HUES6 (cell line): ENCODE measurements at regions not wholly inside any gene's neighbourhood (a gene's known extent, or its start where the extent isn't known, plus 50 kb on each side); places are given as distances from the start of the nearest gene placed in this dataset.
"Not testable (repeated sequence)": the region's sequence is repeated elsewhere in the genome, so short reads cannot be mapped to it uniquely, and the experiment has no call there.

Source experiments
- H3K27ac ChIP-seq: 2 replicates; pipeline ENCODE4 v1.7.0; 2013; ENCODE audit warnings: low read depth, mild to moderate bottlenecking, low read length, inconsistent platforms
- H3K27me3 ChIP-seq: 2 replicates; pipeline ENCODE4 v1.6.1; 2013; ENCODE audit warnings: low read length; ENCODE audit not compliant: control insufficient read depth, insufficient read depth
- H3K36me3 ChIP-seq: 2 replicates; pipeline ENCODE4 v1.6.1; 2013; ENCODE audit warnings: low read length; ENCODE audit not compliant: control insufficient read depth, insufficient read depth
- H3K4me1 ChIP-seq: 2 replicates; pipeline ENCODE4 v1.6.1; 2013; ENCODE audit warnings: low read length; ENCODE audit not compliant: control insufficient read depth, insufficient read depth
- H3K4me3 ChIP-seq: 2 replicates; pipeline ENCODE4 v1.5.1; 2013; ENCODE audit warnings: low read depth, low read length
- H3K9ac ChIP-seq: one replicate; pipeline ENCODE4 v1.6.1; 2013; ENCODE audit warnings: mild to moderate bottlenecking, low read length
- H3K9me3 ChIP-seq: 2 replicates; pipeline ENCODE4 v1.6.1; 2013; ENCODE audit warnings: low read depth, low read length; ENCODE audit not compliant: control insufficient read depth, insufficient read depth

DNA sequence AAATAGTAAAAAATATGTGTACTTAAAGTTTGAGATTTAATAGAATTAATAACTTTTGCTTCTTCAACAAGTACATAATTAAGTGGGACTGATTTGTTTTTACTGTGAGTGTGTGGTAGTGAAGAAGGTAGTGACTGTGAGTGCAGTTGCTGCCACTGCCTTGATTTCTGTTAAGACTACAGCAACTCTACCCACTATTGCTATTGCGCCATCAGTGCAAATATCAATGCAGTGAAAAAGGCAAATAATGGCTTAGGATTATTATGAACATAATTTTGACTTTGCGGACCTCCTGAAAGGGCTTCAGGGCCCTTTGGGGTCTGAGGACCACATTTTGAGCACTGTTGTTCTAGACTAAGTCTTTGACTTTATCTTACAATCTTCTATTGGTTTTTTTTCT is 112.0 kb upstream of the PITX1 start:
- Histone ChIP-seq H3K27ac (no peak overlapping the region), H3K4me1 (peaks cover 5% of the 10 kb centered on the region; the same call in 1 of the 2 replicates), H3K9me3 (peaks cover 11% of the 10 kb centered on the region), H3K4me3 (no peak overlapping the region), H3K36me3 (no peaks in the 10 kb centered on the region), H3K27me3 (no peaks in the 10 kb centered on the region), H3K9ac (no peak overlapping the region)

DNA sequence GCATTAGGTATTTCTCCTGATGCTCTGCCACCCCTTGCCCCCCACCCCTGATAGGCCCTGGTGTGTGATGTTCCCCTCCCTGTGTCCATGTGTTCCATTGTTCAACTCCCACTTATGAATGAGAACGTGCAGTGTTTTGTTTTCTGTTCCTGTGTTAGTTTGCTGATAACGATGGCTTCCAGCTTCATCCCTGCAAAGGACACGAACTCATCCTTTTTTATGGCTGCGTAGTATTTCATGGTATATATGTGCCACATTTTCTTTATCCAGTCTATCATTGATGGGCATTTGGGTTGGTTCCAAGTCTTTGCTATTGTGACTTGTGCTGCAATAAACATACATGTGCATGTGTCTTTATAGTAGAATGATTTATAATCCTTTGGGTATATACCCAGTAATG is 109.7 kb upstream of the PITX1 start:
- H3K9ac ChIP-seq = not testable (repeated sequence)

DNA sequence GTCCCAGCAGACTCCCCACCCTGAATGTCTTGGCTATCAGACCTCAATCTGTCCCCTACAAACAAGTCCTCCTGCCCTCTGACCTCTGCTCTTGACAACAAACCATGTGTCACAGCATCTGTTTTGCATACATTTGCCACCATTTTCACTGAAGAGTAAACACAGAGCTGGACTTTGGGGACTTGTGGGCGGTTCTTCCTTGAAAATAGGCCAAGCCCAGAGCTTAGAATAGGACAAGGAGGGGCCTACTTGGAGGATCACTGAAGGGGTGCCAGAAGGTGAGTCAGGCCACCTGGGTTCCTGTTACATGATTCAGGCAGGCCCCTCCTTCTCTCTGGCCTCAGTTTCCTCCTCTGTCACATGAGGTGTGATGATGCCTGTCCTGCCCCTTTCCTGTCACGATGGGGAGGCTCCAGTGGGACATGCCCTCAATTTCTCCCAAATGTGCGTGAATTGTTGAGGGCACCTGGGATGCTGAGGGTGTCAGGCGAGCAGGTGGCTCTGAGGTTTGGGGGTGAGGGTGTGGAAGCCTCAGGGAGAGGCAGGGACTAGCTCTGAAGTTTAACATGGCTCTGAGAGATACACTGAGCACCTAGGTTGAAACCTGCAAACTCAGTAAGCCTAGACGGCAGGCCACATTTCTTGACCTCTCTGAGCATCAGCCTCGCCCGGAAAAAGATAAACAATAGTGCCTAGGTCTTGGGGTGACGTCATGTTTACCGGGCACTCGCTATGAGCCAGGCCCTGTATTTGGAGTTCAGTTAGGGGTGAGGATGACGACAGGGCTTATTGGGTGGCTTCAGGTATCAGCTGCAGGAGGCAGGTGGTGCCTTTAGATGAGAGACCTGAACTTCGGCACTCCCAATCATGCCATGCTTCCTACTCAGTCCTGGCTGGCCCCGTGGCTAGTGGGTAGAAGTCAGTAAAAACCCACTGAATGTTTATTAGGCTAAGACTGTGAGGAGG is 107.6 kb upstream of the PITX1 start:
- Histone ChIP-seq H3K4me3 (no peak overlapping the region), H3K27me3 (no peaks in the 10 kb centered on the region), H3K4me1 (no peaks in the 10 kb centered on the region), H3K27ac (no peak overlapping the region), H3K36me3 (no peaks in the 10 kb centered on the region), H3K9me3 (no peaks in the 10 kb centered on the region), H3K9ac (no peak overlapping the region)

More for the DNA sequence above, 109.7 kb upstream of the PITX1 start:
- H3K27ac ChIP-seq, H3K4me1 ChIP-seq, H3K4me3 ChIP-seq, H3K36me3 ChIP-seq, H3K27me3 ChIP-seq: not testable (repeated sequence)
- peaks cover 11% of the 10 kb centered on the region for H3K9me3 ChIP-seq

DNA sequence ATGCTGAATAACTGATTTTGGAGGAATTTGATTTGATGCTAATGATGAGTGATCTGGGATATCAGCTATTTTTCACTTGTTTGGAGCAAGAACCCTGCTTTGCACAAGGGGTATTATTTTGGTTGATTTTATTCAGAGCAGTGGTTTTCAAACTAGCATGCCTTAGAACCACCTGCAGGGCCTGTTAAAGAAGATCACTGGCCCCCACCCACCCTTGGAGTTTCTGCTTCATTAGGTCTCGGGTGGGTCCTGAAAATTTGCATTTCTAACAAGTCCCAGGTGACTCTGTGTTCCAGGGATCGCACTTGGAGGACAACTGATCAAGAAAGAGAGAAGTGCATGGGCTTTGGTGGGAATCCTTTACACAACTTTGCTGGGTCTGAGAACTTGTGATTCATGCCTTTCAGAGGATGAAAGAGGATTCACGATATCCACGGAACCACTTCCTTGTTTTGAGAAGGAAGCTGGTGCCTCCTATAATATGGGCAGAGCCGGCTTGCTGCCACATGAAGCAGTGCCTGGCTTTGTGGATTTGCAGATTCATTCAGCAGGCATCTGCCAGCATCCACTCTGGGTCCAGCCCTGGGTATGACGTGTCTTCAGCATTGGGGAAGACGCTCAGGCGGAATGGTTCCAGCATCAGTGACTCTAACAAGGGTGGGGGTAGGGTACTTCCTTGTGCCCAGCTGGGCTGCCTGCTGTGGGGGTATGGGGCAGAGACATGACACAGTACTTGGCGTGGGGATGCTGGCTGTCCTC is 106.6 kb upstream of the PITX1 start:
- Histone ChIP-seq H3K9ac (no peak overlapping the region), H3K36me3 (no peaks in the 10 kb centered on the region), H3K4me3 (no peak overlapping the region), H3K4me1 (no peaks in the 10 kb centered on the region), H3K27me3 (no peaks in the 10 kb centered on the region), H3K9me3 (no peaks in the 10 kb centered on the region), H3K27ac (no peak overlapping the region)

DNA sequence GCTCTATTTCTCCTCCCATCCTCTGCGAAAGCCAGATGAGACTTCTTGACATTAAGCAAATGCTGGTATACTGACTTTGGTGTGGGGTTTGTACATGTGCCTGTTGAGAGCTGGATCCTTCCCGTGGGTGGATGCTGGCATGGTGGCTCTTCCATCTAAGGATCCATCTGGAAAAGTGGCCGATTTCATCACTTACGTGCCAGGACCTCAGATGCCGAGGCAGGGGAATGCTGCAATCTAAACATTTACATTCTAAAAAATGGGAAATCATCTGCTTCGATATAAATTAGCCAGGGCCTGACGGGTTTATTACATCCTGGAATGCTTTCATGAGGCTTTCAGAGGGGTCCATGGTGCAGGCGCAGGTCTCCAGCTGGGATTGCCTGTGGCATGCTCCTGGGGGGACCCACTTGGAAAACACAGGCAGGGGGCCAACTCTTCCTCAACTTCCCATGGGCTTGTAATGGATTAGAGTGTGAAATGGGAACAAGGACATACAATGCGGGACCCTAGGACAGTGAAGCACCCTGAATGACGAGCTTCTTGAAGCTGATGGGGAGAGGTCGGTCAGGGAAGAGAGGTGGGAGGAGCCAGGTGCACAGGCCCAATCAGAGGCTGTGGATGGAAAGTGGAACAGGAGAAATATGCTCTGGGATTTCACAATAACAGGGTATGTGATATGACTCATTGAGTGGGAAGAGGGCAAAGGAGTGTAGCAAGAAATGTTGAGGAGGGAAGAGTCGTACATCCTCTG is 105.5 kb upstream of the PITX1 start:
- Histone ChIP-seq H3K27me3 (no peaks in the 10 kb centered on the region), H3K9ac (no peak overlapping the region), H3K4me3 (no peak overlapping the region), H3K27ac (no peak overlapping the region), H3K36me3 (no peaks in the 10 kb centered on the region), H3K9me3 (no peaks in the 10 kb centered on the region), H3K4me1 (no peaks in the 10 kb centered on the region)

DNA sequence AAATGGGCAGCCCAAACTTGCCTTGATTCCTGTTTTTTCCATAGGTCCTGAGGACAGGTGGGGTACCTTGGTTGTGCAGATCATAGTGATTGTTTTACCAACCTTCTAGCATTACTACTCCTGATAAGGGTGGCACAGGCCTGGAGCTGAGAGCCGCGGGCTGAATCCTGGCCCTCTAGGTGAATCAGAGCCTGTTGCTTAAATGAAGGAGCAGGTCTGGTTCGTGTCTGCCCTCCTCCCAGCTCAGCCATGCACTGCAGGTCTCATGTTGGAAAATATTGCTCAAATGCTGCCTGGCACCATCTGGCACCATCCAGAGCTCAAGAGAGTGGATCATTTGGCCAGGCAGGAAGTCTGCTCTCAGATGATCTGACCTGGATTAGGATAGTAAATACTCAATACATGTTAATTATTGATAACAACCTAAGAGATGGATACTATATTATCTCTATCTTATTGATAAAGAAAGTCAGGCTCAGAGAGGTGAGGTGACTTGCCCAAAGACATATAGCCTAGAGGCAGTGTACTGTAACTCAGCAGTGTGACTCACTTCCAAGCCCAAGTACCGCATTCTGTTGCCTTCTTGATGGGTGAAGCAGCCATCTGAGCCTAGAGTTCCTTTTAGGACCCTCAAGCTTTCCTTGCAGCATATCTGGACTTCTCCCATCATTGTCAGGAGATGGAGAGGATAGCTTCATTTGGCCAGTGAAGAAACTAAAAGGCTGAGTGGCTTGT is 104.3 kb upstream of the PITX1 start:
- H3K9ac ChIP-seq = no peak overlapping the region
- no peaks in the 10 kb centered on the region for H3K36me3 ChIP-seq
- H3K27me3 ChIP-seq = no peaks in the 10 kb centered on the region
- H3K4me1 ChIP-seq = no peaks in the 10 kb centered on the region; the same call in 1 of the 2 replicates
- no peak overlapping the region for H3K4me3 ChIP-seq
- H3K9me3 ChIP-seq = no peaks in the 10 kb centered on the region
- H3K27ac ChIP-seq = no peak overlapping the region

DNA sequence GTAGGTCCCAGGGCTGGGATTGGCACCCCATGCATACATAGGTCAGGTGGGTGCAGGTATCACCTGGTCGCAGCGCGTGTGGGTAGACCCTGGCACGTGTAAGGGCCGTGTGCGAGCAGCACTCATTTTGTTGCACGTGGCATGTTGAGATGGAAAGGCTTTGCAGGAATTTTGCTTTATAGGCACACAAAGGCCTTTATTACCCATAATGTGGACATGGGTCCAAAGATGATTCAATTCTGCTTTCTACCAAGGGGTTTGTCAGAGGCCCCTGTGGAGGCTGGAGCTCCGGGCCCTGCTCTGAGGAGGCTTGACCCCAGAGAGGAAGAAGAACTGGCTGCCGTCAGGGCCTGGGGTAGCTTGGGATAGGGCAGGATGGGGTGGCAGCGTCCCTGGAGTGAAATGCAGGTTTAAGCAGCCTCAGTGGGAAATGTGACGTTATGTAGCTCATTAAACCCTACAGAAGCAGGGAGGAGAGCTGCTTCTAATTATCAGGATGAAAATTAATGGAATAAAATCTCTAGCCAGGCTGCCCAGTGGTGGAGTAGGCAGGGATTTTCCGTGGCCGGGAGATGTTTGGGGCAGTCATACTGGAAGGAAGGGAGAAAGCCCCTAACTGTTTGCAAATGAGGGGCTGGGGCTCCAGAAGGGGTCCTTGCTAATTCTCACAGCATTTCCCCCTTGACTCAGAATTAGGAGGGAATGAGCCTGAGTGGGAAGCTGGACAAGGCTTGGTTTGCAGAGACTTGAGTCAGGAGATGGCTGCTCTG is 103.3 kb upstream of the PITX1 start:
- no peak overlapping the region for H3K4me3 ChIP-seq

DNA sequence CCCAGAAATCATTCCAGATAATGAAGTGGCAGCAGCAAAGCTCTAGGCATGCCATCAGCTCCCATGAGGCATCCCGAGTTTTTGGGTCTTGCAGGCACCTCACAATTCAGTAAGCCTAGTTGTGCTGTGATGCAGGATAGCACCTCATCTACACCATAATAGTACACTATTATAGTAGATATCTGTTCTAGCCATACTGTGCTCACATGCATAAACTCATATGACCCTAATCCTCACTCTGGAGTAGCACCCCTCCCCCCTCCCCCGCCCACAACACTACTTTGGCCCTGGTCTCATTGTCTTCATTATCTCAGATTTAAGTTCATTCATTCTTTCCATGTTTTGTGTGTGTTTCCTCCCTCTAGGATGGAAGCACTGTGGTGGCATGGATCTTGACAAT is 102.5 kb upstream of the PITX1 start:
- Histone ChIP-seq H3K4me3 (no peak overlapping the region), H3K9ac (no peak overlapping the region), H3K27me3 (no peaks in the 10 kb centered on the region), H3K4me1 (no peaks in the 10 kb centered on the region; the same call in 1 of the 2 replicates), H3K9me3 (no peaks in the 10 kb centered on the region), H3K36me3 (no peaks in the 10 kb centered on the region), H3K27ac (no peak overlapping the region)

More for the DNA sequence above, 103.3 kb upstream of the PITX1 start:
- H3K4me1 ChIP-seq = no peaks in the 10 kb centered on the region; the same call in 1 of the 2 replicates
- H3K27ac ChIP-seq = no peak overlapping the region
- H3K9ac ChIP-seq = no peak overlapping the region
- no peaks in the 10 kb centered on the region for H3K9me3 ChIP-seq
- H3K27me3 ChIP-seq = no peaks in the 10 kb centered on the region
- H3K36me3 ChIP-seq = no peaks in the 10 kb centered on the region

DNA sequence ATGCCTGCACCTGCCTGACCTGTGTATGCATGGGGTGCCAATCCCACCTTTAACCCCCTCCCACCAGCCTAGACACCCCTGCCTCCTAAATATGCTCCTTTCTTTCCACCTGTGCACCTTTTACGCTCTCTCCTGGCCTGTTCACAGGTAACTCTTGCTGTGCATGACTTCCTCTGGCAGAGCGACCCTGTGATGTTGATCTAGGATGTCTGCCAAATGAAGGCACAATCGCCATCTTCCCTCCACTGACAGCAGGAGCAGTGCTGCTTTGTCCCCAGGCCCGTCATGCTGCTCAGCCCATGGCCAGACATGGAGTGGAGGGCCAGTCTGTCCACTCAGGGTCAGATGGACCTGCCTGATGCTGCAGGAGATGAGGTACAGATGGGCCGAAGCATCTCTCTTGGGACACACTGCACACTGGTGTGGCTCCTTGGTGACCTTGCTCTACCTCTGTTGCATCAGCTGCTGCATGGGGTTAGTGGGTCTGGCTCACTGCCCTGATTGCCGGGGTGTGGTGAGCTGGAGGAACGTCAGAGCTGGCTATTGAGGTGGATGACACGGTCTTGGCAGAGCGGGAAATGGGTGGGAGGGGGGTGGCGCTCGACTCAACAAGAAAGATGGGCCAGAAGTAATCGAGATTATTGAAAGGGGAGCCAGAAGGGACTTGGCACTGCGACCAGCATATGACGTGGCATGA is 101.7 kb upstream of the PITX1 start:
- H3K36me3 ChIP-seq = no peaks in the 10 kb centered on the region
- H3K4me3 ChIP-seq = no peak overlapping the region
- no peak overlapping the region for H3K9ac ChIP-seq
- no peaks in the 10 kb centered on the region for H3K9me3 ChIP-seq
- no peaks in the 10 kb centered on the region for H3K27me3 ChIP-seq
- no peak overlapping the region for H3K27ac ChIP-seq
- no peaks in the 10 kb centered on the region; the same call in 1 of the 2 replicates for H3K4me1 ChIP-seq
